A549 (cell line): ENCODE measurements at regions not wholly inside any gene's neighbourhood (a gene's known extent, or its start where the extent isn't known, plus 50 kb on each side); places are given as distances from the start of the nearest gene placed in this dataset.

Experiments
- ATAC-seq, 2 experiments: fragments of 200-7000 bp in 1 of 2; fragments of >200 bp in 1 of 2; cut with Nextera tagmentation in 1 of 2; cut with Tn5 transposase in 1 of 2; 3 replicates each; pipeline versions ENCODE4 v1.8.0 to v1.9.1; 2018 to 2020; ENCODE audit warnings: mild to moderate bottlenecking in 1 of 2, moderate library complexity in 1 of 2
- CTCF ChIA-PET: fragments of 300-600 bp; sonication (Branson Sonifier 250); formaldehyde crosslinking; extraction: SDS; loops from one replicate; lab custom pipeline; 2021; ENCODE audit warnings: antibody characterized with exemption, inconsistent platforms; lab: Yijun Ruan, JAX
- POLR2A ChIA-PET: fragments of 350-600 bp; formaldehyde crosslinking; extraction: SDS; loops from one replicate; lab custom pipeline; 2021; ENCODE audit warnings: antibody characterized with exemption, inconsistent platforms; lab: Yijun Ruan, JAX
- DNase-seq, 2 experiments: peaks; one replicate each; pipeline versions ENCODE4 v3.0.0 to v3.0.0-alpha.2; 2011 to 2016; ENCODE audit warnings: low read depth in 1 of 2, low spot score in 1 of 2
- FAIRE-seq: peaks from 2 replicates; lab custom pipeline; 2011; peaks lifted over from hg19 to GRCh38; lab: Jason Lieb, UNC
- H3K27ac ChIP-seq, 2 experiments: fragments of >200 bp; sonication (Bioruptor Twin); formaldehyde crosslinking; 3 replicates each; pipeline ENCODE4 v1.5.1; 2016 to 2017
- H3K4me1 ChIP-seq: fragments of >200 bp; sonication (Bioruptor Twin); formaldehyde crosslinking; 3 replicates; pipeline ENCODE4 v1.6.1; 2016
- H3K4me2 ChIP-seq: fragments of >200 bp; sonication (Bioruptor Twin); formaldehyde crosslinking; 3 replicates; pipeline ENCODE4 v1.6.1; 2016
- H3K4me3 ChIP-seq: fragments of >200 bp; sonication (Bioruptor Twin); formaldehyde crosslinking; 3 replicates; pipeline ENCODE4 v1.5.1; 2016
- H3K9me3 ChIP-seq: fragments of >200 bp; sonication (Bioruptor Twin); formaldehyde crosslinking; 3 replicates; pipeline ENCODE4 v1.6.1; 2016
- BHLHE40 ChIP-seq: IDR thresholded peaks from 2 replicates; pipeline ENCODE4 v1.6.1; 2012; ENCODE audit warnings: low read depth, low read length, inconsistent platforms
- CBX2 ChIP-seq: fragments of 200-600 bp; sonication (generic); IDR thresholded peaks from 2 replicates; pipeline ENCODE4 v1.6.1; 2016; ENCODE audit warnings: low read depth, mild to moderate bottlenecking, borderline replicate concordance
- CBX8 ChIP-seq: fragments of 200-600 bp; sonication (generic); IDR thresholded peaks from 2 replicates; pipeline ENCODE4 v1.6.1; 2016
- CEBPB ChIP-seq, 2 experiments: fragments of >200 bp in 1 of 2; sonication (Bioruptor Twin) in 1 of 2; formaldehyde crosslinking in 1 of 2; IDR thresholded peaks; 2 replicates each; pipeline ENCODE4 v1.6.1; 2012 to 2016
- CHD2 ChIP-seq: fragments of 150-350 bp; IDR thresholded peaks from 2 replicates; pipeline ENCODE4 v1.6.1; 2014; ENCODE audit warnings: low read length; ENCODE audit not compliant: partially characterized antibody
- CHD4 ChIP-seq: fragments of 200-600 bp; sonication (generic); IDR thresholded peaks from 2 replicates; pipeline ENCODE4 v1.6.1; 2016; ENCODE audit warnings: antibody characterized with exemption, mild to moderate bottlenecking, borderline replicate concordance
- FOSB ChIP-seq: fragments of 250-450 bp; sonication (Bioruptor Pico); IDR thresholded peaks from 2 replicates; pipeline ENCODE4 v1.5.0; 2020; ENCODE audit warnings: mild to moderate bottlenecking, moderate library complexity
- HDAC2 ChIP-seq: fragments of 200-600 bp; sonication (generic); IDR thresholded peaks from 2 replicates; pipeline ENCODE4 v1.6.1; 2016
- HEYL ChIP-seq: fragments of 250-450 bp; sonication (Bioruptor Pico); IDR thresholded peaks from 2 replicates; pipeline ENCODE4 v1.8.0; 2021; ENCODE audit warnings: mild to moderate bottlenecking, moderate library complexity
- HOXA7 ChIP-seq: fragments of 250-450 bp; sonication (Bioruptor Pico); IDR thresholded peaks from 2 replicates; pipeline ENCODE4 v1.5.0; 2020; ENCODE audit warnings: mild to moderate bottlenecking, moderate library complexity
- HOXB5 ChIP-seq: fragments of 250-450 bp; sonication (Bioruptor Pico); IDR thresholded peaks from 2 replicates; pipeline ENCODE4 v1.5.0; 2020; ENCODE audit warnings: mild to moderate bottlenecking, moderate library complexity
- MYC ChIP-seq: IDR thresholded peaks from 2 replicates; pipeline ENCODE4 v1.6.1; 2012; ENCODE audit warnings: mild to moderate bottlenecking, inconsistent platforms, low read length, improper control_type of control experiment, borderline replicate concordance
- NPAS2 ChIP-seq: fragments of 250-450 bp; sonication (Bioruptor Pico); IDR thresholded peaks from 2 replicates; pipeline ENCODE4 v1.8.0; 2022; ENCODE audit warnings: mild to moderate bottlenecking, moderate library complexity, borderline replicate concordance
- NR3C1 ChIP-seq: fragments of >200 bp; sonication (Bioruptor Twin); formaldehyde crosslinking; IDR thresholded peaks from 3 replicates; pipeline ENCODE4 v1.6.1; 2017
- PHF8 ChIP-seq: fragments of 200-600 bp; sonication (generic); IDR thresholded peaks from 2 replicates; pipeline ENCODE4 v1.6.1; 2016; ENCODE audit warnings: low read depth, mild to moderate bottlenecking, antibody characterized with exemption, moderate library complexity, borderline replicate concordance
- POLR2A ChIP-seq: IDR thresholded peaks from 2 replicates; pipeline ENCODE4 v1.6.1; 2012; ENCODE audit warnings: mild to moderate bottlenecking, low read length
- RCOR1 ChIP-seq: fragments of 150-350 bp; IDR thresholded peaks from 2 replicates; pipeline ENCODE4 v1.6.1; 2014; ENCODE audit warnings: antibody characterized with exemption, low read length, low read depth
- RFX5 ChIP-seq: fragments of 450-650 bp; IDR thresholded peaks from 2 replicates; pipeline ENCODE4 v1.7.1; 2014; ENCODE audit warnings: antibody characterized with exemption, mild to moderate bottlenecking, moderate library complexity
- TFCP2L1 ChIP-seq: fragments of 250-450 bp; sonication (Bioruptor Pico); IDR thresholded peaks from 2 replicates; pipeline ENCODE4 v1.5.0; 2021; ENCODE audit warnings: mild to moderate bottlenecking
- WGBS: methylation state at CpG from one replicate; pipeline ENCODE4 v1.1.6; 2017; ENCODE audit errors: missing lambda C conversion rate; 5-methylcytosine and 5-hydroxymethylcytosine counted together
- TF ChIP-seq, protein P1 (sequence below): fragments of 150-350 bp; IDR thresholded peaks from 2 replicates; pipeline ENCODE4 v1.6.1; 2014; ENCODE audit warnings: low read depth, mild to moderate bottlenecking, low read length
- TF ChIP-seq, protein P2 (sequence below): IDR thresholded peaks from 2 replicates; pipeline ENCODE4 v1.6.1; 2012
- TF ChIP-seq, protein P3 (sequence below): IDR thresholded peaks from 2 replicates; pipeline ENCODE4 v1.6.1; 2012
- TF ChIP-seq, protein P4 (sequence below): fragments of 450-650 bp; IDR thresholded peaks from 2 replicates; pipeline ENCODE4 v1.6.1; 2014; ENCODE audit warnings: antibody characterized with exemption
- TF ChIP-seq, protein P5 (sequence below): IDR thresholded peaks from 2 replicates; pipeline ENCODE4 v1.6.1; 2012; ENCODE audit warnings: low read depth, borderline replicate concordance

DNA sequence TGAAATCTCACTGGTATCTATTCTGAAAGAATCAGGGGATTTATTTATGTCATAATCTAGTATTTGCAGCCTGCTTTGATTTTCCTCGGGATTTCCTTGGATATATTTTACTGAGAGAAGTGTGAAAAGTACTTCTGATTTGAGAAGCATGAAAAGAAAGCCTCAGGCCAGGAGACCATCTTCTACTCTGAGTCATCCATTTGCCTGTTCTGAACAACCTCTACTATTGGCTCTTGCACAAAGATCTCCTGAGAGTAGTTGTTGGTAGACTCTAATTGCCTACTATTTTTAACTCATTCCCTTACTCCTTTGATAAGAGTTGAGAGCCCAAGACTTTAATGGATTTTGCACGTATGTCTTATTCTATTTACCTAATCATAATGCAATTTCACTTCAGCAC, 318.9 kb downstream of the BCHE start:
- POLR2A ChIA-PET: no interaction called here
- no peak for ATAC-seq

DNA sequence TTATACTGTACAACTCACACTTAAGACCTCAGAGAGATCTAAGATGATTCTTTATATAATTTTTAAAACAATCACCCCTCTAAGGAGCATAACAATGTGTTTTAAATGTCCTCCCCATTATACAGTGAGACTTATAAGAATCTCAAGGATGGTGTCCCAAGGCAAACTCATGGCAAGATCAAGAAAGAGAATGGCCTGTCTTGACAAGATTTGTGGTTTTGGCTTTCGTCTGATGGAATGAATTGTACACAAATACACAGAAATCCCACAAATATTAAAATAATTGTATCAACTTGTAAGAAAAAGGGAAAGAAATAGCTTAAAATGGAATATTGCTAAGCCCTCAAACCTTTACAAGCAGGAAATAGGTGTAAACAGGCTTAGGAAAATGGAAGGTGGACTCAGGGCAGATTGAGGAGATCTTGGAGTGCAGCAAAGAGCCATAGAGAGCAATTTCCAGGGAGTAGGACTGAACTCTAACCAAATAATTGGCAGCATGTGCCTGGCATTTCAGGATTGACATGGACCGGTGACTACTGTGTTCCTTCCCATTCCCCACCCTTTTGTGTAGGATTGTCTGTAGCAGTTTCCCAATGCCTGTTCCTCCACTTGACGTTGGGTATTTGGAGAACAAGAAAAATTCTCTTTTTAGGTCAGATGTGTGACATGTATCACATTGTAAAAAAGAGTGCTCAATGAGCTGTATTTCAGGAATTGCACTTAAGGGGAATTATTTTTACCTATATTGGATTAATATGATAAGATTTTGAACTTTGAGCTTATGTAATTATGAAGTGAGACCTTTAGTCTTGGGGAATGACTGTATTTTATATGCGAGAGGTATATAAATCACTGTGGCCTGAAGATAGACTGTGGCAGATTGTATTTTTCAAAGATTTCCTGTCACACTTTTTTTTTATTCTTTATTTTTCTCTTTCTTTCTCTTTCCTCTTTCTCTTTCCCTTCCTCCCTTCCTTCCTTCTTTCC, 317.8 kb upstream of the SLITRK3 start:
- FAIRE-seq: no peak
- no peak overlapping the region for H3K4me2 ChIP-seq
- ATAC-seq: no peak
- H3K4me3 ChIP-seq: no peak overlapping the region
- DNase-seq: no peak
- H3K4me1 ChIP-seq: no peaks in the 10 kb centered on the region
- H3K9me3 ChIP-seq: no peaks in the 10 kb centered on the region
- CTCF ChIA-PET: no interaction called here
- TF ChIP-seq CBX2: no peak
- no peak for TF ChIP-seq NR3C1
- TF ChIP-seq, all 56 proteins: peak for 0
- POLR2A ChIA-PET: no interaction called here
- no peak overlapping the region for H3K27ac ChIP-seq
- 67% methylated on average over 4 of the region's 4 CpGs for WGBS

More for the DNA sequence above, 318.9 kb downstream of the BCHE start:
- CTCF ChIA-PET: no interaction called here
- Histone ChIP-seq H3K27ac (no peak overlapping the region), H3K4me3 (no peak overlapping the region), H3K4me1 (no peaks in the 10 kb centered on the region), H3K4me2 (no peak overlapping the region), H3K9me3 (no peaks in the 10 kb centered on the region)
- DNase-seq: no peak
- no peak for FAIRE-seq
- TF ChIP-seq PHF8 (no peak), HDAC2 (no peak), CBX8 (no peak), HOXB5 (CRISPR knock-in tag) (no peak), RFX5 (no peak), CHD4 (no peak), CHD2 (no peak), BHLHE40 (no peak), MYC (no peak), NPAS2 (CRISPR knock-in tag) (no peak), RCOR1 (no peak), HOXA7 (CRISPR knock-in tag) (no peak)
- TF ChIP-seq, protein P1, sequence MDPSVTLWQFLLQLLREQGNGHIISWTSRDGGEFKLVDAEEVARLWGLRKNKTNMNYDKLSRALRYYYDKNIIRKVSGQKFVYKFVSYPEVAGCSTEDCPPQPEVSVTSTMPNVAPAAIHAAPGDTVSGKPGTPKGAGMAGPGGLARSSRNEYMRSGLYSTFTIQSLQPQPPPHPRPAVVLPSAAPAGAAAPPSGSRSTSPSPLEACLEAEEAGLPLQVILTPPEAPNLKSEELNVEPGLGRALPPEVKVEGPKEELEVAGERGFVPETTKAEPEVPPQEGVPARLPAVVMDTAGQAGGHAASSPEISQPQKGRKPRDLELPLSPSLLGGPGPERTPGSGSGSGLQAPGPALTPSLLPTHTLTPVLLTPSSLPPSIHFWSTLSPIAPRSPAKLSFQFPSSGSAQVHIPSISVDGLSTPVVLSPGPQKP: no peak
- TF ChIP-seq, protein P2, sequence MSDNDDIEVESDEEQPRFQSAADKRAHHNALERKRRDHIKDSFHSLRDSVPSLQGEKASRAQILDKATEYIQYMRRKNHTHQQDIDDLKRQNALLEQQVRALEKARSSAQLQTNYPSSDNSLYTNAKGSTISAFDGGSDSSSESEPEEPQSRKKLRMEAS: no peak
- TF ChIP-seq, protein P3, sequence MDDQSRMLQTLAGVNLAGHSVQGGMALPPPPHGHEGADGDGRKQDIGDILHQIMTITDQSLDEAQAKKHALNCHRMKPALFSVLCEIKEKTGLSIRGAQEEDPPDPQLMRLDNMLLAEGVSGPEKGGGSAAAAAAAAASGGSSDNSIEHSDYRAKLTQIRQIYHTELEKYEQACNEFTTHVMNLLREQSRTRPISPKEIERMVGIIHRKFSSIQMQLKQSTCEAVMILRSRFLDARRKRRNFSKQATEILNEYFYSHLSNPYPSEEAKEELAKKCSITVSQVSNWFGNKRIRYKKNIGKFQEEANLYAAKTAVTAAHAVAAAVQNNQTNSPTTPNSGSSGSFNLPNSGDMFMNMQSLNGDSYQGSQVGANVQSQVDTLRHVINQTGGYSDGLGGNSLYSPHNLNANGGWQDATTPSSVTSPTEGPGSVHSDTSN: no peak
- TF ChIP-seq, protein P4, sequence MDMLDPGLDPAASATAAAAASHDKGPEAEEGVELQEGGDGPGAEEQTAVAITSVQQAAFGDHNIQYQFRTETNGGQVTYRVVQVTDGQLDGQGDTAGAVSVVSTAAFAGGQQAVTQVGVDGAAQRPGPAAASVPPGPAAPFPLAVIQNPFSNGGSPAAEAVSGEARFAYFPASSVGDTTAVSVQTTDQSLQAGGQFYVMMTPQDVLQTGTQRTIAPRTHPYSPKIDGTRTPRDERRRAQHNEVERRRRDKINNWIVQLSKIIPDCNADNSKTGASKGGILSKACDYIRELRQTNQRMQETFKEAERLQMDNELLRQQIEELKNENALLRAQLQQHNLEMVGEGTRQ: no peak
- WGBS: 45% methylated on average over 2 of the region's 2 CpGs

DNA sequence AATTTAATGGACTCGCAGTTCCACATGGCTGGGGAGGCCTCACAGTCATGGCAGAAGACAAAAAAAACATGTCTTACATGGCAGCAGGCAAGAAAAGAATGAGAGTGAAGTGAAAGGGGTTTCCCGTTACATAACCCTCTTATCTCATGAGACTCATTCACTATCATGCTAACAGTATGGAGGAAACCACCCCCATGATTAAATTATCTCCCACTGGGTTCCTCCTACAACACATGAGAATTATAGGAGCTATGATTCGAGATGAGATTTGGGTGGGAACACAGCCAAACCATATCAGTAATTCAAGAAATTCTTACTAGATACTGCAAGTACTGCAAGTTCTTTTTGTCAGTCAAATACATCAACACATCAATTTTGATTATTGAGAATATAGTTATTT, 311.4 kb upstream of the SLITRK3 start:
- ChIA-PET POLR2A (no interaction called here), CTCF (no interaction called here)
- Histone ChIP-seq H3K4me1 (no peaks in the 10 kb centered on the region), H3K27ac (no peak overlapping the region), H3K9me3 (peaks cover 10% of the 10 kb centered on the region; the same call in 2 of the 3 replicates), H3K4me2 (no peak overlapping the region), H3K4me3 (no peak overlapping the region)
- WGBS: 49% methylated on average over 3 of the region's 3 CpGs
- FAIRE-seq (no peak), ATAC-seq (no peak), DNase-seq (no peak)
- TF ChIP-seq NPAS2 (CRISPR knock-in tag) (no peak), FOSB (CRISPR knock-in tag) (no peak), TFCP2L1 (no peak), POLR2A (no peak), PHF8 (no peak), RFX5 (no peak), CBX2 (no peak), CEBPB (IDR thresholded peaks at IDR 0.05) (no peak), MYC (no peak), HEYL (no peak)
- TF ChIP-seq, protein P2: no peak
- TF ChIP-seq, protein P4: no peak
- TF ChIP-seq, protein P5, sequence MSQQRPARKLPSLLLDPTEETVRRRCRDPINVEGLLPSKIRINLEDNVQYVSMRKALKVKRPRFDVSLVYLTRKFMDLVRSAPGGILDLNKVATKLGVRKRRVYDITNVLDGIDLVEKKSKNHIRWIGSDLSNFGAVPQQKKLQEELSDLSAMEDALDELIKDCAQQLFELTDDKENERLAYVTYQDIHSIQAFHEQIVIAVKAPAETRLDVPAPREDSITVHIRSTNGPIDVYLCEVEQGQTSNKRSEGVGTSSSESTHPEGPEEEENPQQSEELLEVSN: no peak
